Neural progenitor cell (in vitro differentiated cells): ENCODE measurements at regions not wholly inside any gene's neighbourhood (a gene's known extent, or its start where the extent isn't known, plus 50 kb on each side); places are given as distances from the start of the nearest gene placed in this dataset.

Experiments
- CTCF ChIP-seq: fragments of 200-600 bp; sonication (generic); IDR thresholded peaks from 2 replicates; pipeline ENCODE4 v1.5.1; 2017; ENCODE audit warnings: antibody characterized with exemption, mild to moderate bottlenecking
- EZH2phosphoT487 ChIP-seq: fragments of 200-600 bp; sonication (generic); IDR thresholded peaks from 2 replicates; pipeline ENCODE4 v1.6.1; 2017; ENCODE audit warnings: antibody characterized with exemption

GRCh38 chr11:107202241-107202640, 184.0 kb upstream of the GUCY1A2 start:
- TF ChIP-seq EZH2phosphoT487 (no peak), CTCF (no peak)
